ENCODE measurements at regions not wholly inside any gene's neighbourhood (a gene's known extent, or its start where the extent isn't known, plus 50 kb on each side); places are given as distances from the start of the nearest gene placed in this dataset.

DNA sequence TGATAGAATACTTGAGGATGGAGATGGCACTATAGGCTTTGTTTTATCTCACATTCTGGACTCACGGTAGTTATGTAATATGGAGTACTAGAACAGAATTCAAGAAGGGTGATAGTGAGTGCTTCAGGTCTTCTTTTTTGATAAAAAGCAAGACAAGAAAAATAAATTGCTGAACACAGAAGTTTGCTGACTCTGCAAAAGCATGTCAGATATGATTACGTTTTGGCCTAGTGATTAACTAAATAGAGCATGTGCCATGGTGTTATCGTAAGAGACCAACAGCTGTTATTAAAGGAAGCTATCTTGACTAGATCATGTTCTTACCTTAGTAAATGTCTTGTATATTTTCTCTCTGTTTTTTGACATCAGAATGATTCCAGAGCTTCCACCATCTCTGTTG, 436.9 kb upstream of the LCORL start:
- no peak for TF ChIP-seq CTCF (IDR thresholded peaks at IDR 0.05)
- no peak for TF ChIP-seq POLR2A (IDR thresholded peaks at IDR 0.05)

Measured in esophagus squamous epithelium (tissue), 4 donors.